Heart left ventricle (tissue), 16 donors: ENCODE measurements at regions not wholly inside any gene's neighbourhood (a gene's known extent, or its start where the extent isn't known, plus 50 kb on each side); places are given as distances from the start of the nearest gene placed in this dataset.

Source experiments
- ATAC-seq, 4 donors: fragments of 200-7000 bp; cut with Tn5 transposase; one replicate each; pipeline ENCODE4 v1.9.1; 2020 to 2022; ENCODE audit warnings: moderate library complexity in 4 of 4, mild to moderate bottlenecking in 3 of 4, moderate number of reproducible peaks in 1 of 4
- DNase-seq, 5 donors: peaks; one replicate each; pipeline ENCODE4 v3.0.0-alpha.2; 2020
- H3K27ac ChIP-seq, 12 donors: fragments of 200-600 bp; sonication (generic) in 4 of 12; one replicate each; pipeline versions ENCODE4 v1.5.0 to v1.8.0; 2016 to 2022; ENCODE audit warnings: mild to moderate bottlenecking in 2 of 12
- H3K27me3 ChIP-seq, 9 donors: fragments of 200-600 bp; sonication (generic) in 2 of 9; one replicate each; pipeline versions ENCODE4 v1.5.1 to v1.8.0; 2016 to 2022; ENCODE audit warnings: mild to moderate bottlenecking in 3 of 9
- H3K36me3 ChIP-seq, 9 donors: fragments of 200-600 bp; sonication (generic) in 2 of 9; one replicate each; pipeline versions ENCODE4 v1.5.0 to v1.8.0; 2018 to 2022; ENCODE audit warnings: mild to moderate bottlenecking in 2 of 9
- H3K4me1 ChIP-seq, 12 donors: fragments of 200-600 bp; sonication (generic) in 4 of 12; one replicate each; pipeline versions ENCODE4 v1.5.0 to v1.8.0; 2016 to 2022; ENCODE audit warnings: mild to moderate bottlenecking in 3 of 12
- H3K4me3 ChIP-seq, 12 donors: fragments of 200-600 bp; sonication (generic) in 4 of 12; one replicate each; pipeline versions ENCODE4 v1.5.0 to v1.8.0; 2017 to 2022; ENCODE audit warnings: mild to moderate bottlenecking in 9 of 12, moderate library complexity in 4 of 12
- H3K9me3 ChIP-seq, 12 donors: fragments of 200-600 bp; sonication (generic) in 4 of 12; one replicate each; pipeline versions ENCODE4 v1.5.0 to v1.8.0; 2016 to 2022; ENCODE audit warnings: mild to moderate bottlenecking in 1 of 12
- POLR2A ChIP-seq, 2 donors: fragments of 450-650 bp; IDR thresholded peaks; one replicate each; pipeline ENCODE4 v1.6.1; 2017; ENCODE audit warnings: antibody characterized with exemption in 2 of 2, mild to moderate bottlenecking in 2 of 2, moderate library complexity in 2 of 2
- WGBS, 4 donors: extraction: QIAGEN DNeasy Blood & Tissue Kit in 2 of 4; methylation state at CpG; one replicate each; pipeline versions ENCODE4 v1.1.5 to v1.1.7; 2013 to 2018; 5-methylcytosine and 5-hydroxymethylcytosine counted together
- intact Hi-C, 10 donors: fragments of 100-400 bp; cut with DNase I; formaldehyde crosslinking; loops; one replicate each; pipeline versions ENCODE4 v1.11.1 to v1.14.2; 2022
- TF ChIP-seq, protein P1 (sequence below), 12 donors: fragments of 200-600 bp; sonication (generic) in 4 of 12; IDR thresholded peaks; one replicate each; pipeline versions ENCODE4 v1.5.0 to v1.8.0; 2018 to 2022; ENCODE audit warnings: antibody characterized with exemption in 12 of 12, mild to moderate bottlenecking in 5 of 12
- donor health status: ischemic (EF 13 %, LVEDD 7.1; RV severe dilation, severe dysfunction).
- donor health status: healthy with polysubstance abuse.
- donor health status: DM: no; HTN: yes; CAD: no.
- donor health status: DM: no; HTN: no; CAD: no.
- donor health status: ischemic (EF 25% LVEDD 6.9; RV normal size, moderate dysfunction).
- donor health status: ischemic (EF 25% LVEDD 5.7; RV mildly dilated, moderate dysfunction).
- donor health status: healthy.
- donor health status: DM: yes; HTN: yes; CAD: no.
- donor health status: ischemic (EF 35%, LVEDD 5.7; RV mildly dilated, moderate dysfunction).
- donor health status: nonischemic (EF 11% LVEDD 7.7; RV severe dilation, severe dysfunction).
- donor health status: DM: yes; HTN: yes; CAD: no.
- donor health status: PGD.
- donor health status: ischemic (EF 29% LVEDD 5.4; RV normal size, mild dysfunction).
- donor health status: nonischemic (EF 23%, LVEDD 6.1; RV moderate dilation, normal function).

DNA sequence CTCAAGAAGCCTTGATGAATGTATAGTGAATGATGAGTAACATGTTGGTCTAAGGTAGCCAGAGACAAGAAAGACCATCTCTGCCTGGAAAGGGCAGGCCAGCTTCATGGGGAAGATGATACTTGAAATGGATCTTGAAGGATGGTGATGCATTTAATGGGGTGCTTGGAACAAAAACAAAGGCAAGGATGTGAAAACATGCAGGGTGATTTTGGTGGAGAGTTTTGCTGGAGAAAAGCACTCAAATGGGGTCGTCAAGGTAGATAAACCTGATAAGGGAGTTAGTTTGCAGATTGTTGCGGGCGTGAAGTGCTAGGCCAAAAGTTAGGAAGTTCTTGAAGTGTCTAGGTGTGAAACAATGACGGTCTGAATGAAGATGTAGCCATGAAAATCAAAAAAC is 205.4 kb downstream of the HLX start:
- H3K36me3 ChIP-seq = no peaks in the 10 kb centered on the region
- whole genome bisulfite sequencing, 4 donors = 82 to 83% (median 82%) methylated on average over 4 of the region's 4 CpGs
- no peak overlapping the region for H3K27ac ChIP-seq
- no peak overlapping the region for H3K4me3 ChIP-seq
- DNase-seq (no peak), ATAC-seq (no peak)
- H3K27me3 ChIP-seq = no peaks in the 10 kb centered on the region
- TF ChIP-seq POLR2A (IDR thresholded peaks at IDR 0.05) = no peak
- TF ChIP-seq, protein P1, sequence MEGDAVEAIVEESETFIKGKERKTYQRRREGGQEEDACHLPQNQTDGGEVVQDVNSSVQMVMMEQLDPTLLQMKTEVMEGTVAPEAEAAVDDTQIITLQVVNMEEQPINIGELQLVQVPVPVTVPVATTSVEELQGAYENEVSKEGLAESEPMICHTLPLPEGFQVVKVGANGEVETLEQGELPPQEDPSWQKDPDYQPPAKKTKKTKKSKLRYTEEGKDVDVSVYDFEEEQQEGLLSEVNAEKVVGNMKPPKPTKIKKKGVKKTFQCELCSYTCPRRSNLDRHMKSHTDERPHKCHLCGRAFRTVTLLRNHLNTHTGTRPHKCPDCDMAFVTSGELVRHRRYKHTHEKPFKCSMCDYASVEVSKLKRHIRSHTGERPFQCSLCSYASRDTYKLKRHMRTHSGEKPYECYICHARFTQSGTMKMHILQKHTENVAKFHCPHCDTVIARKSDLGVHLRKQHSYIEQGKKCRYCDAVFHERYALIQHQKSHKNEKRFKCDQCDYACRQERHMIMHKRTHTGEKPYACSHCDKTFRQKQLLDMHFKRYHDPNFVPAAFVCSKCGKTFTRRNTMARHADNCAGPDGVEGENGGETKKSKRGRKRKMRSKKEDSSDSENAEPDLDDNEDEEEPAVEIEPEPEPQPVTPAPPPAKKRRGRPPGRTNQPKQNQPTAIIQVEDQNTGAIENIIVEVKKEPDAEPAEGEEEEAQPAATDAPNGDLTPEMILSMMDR (IDR thresholded peaks at IDR 0.05) = no peak
- peaks cover 0 to 10% (median 0%) of the 10 kb centered on the region in 12 donors for H3K4me1 ChIP-seq
- no peaks in the 10 kb centered on the region for H3K9me3 ChIP-seq
- intact Hi-C loops = no loop called here

DNA sequence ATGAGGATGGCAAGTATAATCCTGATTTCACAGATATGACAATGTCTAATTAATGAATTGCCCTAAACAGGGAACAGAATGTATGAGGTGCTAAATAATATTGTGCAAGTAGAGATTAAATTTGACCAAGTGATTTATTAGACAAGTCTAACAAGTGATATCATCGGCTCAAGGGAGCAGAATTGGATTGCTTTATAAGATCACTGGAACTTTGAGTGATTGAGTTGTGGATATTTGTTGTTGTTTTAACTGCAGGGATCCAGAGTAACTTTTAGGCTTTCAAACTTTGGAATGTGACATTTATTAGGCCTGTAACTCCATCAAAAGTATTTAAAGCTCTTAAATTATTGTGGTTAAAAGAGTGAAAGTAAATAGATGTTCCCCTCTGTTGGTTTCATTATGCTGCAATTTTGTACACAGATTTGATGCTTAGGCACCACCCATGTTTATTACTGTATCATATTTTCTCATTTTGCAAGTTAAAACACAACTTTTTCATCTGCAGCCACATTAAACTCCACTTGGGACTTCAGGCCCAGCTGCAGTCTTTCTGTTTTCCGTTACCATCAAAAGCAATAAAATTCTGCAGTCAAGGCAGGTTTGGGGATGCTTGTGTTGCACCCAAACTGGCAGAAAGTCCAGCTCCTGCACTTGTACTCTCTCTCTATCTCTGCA is 206.6 kb downstream of the HLX start:
- ATAC-seq = no peak
- peaks cover 0 to 10% (median 0%) of the 10 kb centered on the region in 12 donors for H3K4me1 ChIP-seq
- no peak for DNase-seq
- no peaks in the 10 kb centered on the region for H3K9me3 ChIP-seq
- H3K4me3 ChIP-seq = no peak overlapping the region
- intact Hi-C loops = no loop called here
- no peak overlapping the region for H3K27ac ChIP-seq
- TF ChIP-seq, protein P1 (IDR thresholded peaks at IDR 0.05) = no peak
- no peak for TF ChIP-seq POLR2A (IDR thresholded peaks at IDR 0.05)
- H3K27me3 ChIP-seq = no peaks in the 10 kb centered on the region
- 79 to 85% (median 80%) methylated on average over 2 of the region's 2 CpGs for WGBS, 4 donors
- H3K36me3 ChIP-seq = no peaks in the 10 kb centered on the region

DNA sequence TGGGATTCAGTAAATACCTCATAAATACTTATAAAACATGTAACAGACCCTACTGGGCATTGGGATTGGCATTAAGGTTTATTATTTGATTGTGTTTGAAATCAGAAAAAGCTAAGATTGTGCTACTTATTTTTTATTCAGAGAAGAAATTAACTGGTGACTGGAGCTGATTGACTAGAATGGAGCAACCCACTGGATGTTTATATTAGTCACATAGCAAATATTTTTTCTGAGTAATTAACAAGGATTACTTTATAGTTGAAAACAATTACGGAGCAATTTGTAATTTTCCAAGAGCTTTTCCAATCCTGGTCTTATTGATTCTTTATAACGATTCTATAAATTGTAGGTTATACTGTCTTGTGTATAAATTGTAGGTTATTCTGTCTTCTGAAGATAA is 208.7 kb downstream of the HLX start:
- TF ChIP-seq, protein P1 (IDR thresholded peaks at IDR 0.05) = no peak
- TF ChIP-seq POLR2A (IDR thresholded peaks at IDR 0.05) = no peak
- DNase-seq (no peak), ATAC-seq (no peak)
- Histone ChIP-seq H3K27ac (no peak overlapping the region), H3K36me3 (no peaks in the 10 kb centered on the region), H3K27me3 (no peaks in the 10 kb centered on the region), H3K4me1 (peaks cover 0 to 10% (median 0%) of the 10 kb centered on the region in 12 donors), H3K4me3 (no peak overlapping the region), H3K9me3 (no peaks in the 10 kb centered on the region)
- intact Hi-C loops = no loop called here
- 94 to 96% (median 95%) methylated on average over 2 of the region's 2 CpGs for WGBS, 4 donors

DNA sequence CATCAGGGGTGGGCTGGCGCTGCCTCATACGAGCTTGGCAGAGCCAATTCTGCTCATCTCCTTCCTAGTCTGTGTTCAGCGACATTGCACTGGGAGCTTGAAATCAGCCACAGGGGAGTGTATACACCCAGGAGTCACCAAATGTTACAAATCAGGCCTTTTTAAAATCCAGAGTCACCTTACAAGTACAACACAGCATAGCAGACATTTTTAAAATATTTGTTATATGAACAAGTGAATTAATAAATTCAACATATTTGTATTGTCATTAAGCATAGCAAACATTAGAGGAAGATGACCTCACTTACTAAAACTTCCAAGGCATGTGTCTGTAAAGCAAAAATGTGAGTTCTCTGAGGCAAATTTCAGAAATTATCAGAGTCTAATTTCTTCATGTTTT is 210.0 kb downstream of the HLX start:
- intact Hi-C loops = no loop called here
- TF ChIP-seq, protein P1 (IDR thresholded peaks at IDR 0.05) = no peak
- TF ChIP-seq POLR2A (IDR thresholded peaks at IDR 0.05) = no peak
- Histone ChIP-seq H3K36me3 (no peaks in the 10 kb centered on the region), H3K27ac (no peak overlapping the region), H3K9me3 (no peaks in the 10 kb centered on the region), H3K4me1 (peaks cover 0 to 19% (median 0%) of the 10 kb centered on the region in 12 donors), H3K4me3 (no peak overlapping the region), H3K27me3 (no peaks in the 10 kb centered on the region)
- DNase-seq = no peak
- ATAC-seq = no peak
- WGBS, 4 donors = 81 to 90% (median 85%) methylated on average over 3 of the region's 3 CpGs
